WTC11 (cell line): ENCODE measurements at regions not wholly inside any gene's neighbourhood (a gene's known extent, or its start where the extent isn't known, plus 50 kb on each side); places are given as distances from the start of the nearest gene placed in this dataset.

Experiments used
- ATAC-seq: fragments of 200-7000 bp; cut with Tn5 transposase; 2 replicates; pipeline ENCODE4 v1.10.0; 2021; ENCODE audit warnings: mild to moderate bottlenecking, moderate library complexity
- CTCF ChIA-PET: fragments of 300-600 bp; sonication (Branson Sonifier 250); formaldehyde crosslinking; loops from one replicate; lab custom pipeline; 2021; ENCODE audit warnings: antibody characterized with exemption; lab: Charles Lee
- POLR2A ChIA-PET: fragments of 350-600 bp; sonication (Branson Sonifier 250); formaldehyde crosslinking; loops from one replicate; lab custom pipeline; 2021; ENCODE audit warnings: antibody characterized with exemption; lab: Charles Lee
- DNase-seq: peaks from one replicate; pipeline ENCODE4 v3.0.0; 2021; ENCODE audit warnings: low spot score
- H3K27ac Mint-ChIP-seq: 2 replicates; pipeline ENCODE4 v1.8.0; 2021; ENCODE audit warnings: mixed read lengths
- H3K27me3 Mint-ChIP-seq: 2 replicates; pipeline ENCODE4 v1.8.0; 2021; ENCODE audit warnings: low read depth, mild to moderate bottlenecking, moderate library complexity, mixed read lengths
- H3K36me3 Mint-ChIP-seq: 2 replicates; pipeline ENCODE4 v1.8.0; 2021; ENCODE audit warnings: mixed read lengths
- H3K4me1 Mint-ChIP-seq: 2 replicates; pipeline ENCODE4 v1.8.0; 2022; ENCODE audit warnings: mixed read lengths
- H3K4me3 Mint-ChIP-seq: 2 replicates; pipeline ENCODE4 v1.8.0; 2021; ENCODE audit warnings: mild to moderate bottlenecking, moderate library complexity, mixed read lengths
- H3K9me3 Mint-ChIP-seq: 2 replicates; pipeline ENCODE4 v1.8.0; 2021; ENCODE audit warnings: mixed read lengths
- ARID4B ChIP-seq: sonication (generic); formaldehyde crosslinking; IDR thresholded peaks from 2 replicates; pipeline ENCODE4 v1.8.0; 2023; ENCODE audit warnings: missing genetic modification reagents, mild to moderate bottlenecking, borderline replicate concordance
- CBFB ChIP-seq: sonication (generic); formaldehyde crosslinking; IDR thresholded peaks from 2 replicates; pipeline ENCODE4 v1.8.1; 2022; ENCODE audit warnings: mild to moderate bottlenecking, low read depth, missing genetic modification reagents
- ERG ChIP-seq: fragments of 250-450 bp; sonication (Bioruptor Pico); IDR thresholded peaks from 2 replicates; pipeline ENCODE4 v1.8.0; 2021; ENCODE audit warnings: mild to moderate bottlenecking
- ESRRA ChIP-seq: sonication (generic); formaldehyde crosslinking; IDR thresholded peaks from 2 replicates; pipeline ENCODE4 v1.8.1; 2022; ENCODE audit warnings: mild to moderate bottlenecking, missing genetic modification reagents, borderline replicate concordance
- FOXP4 ChIP-seq: sonication (generic); formaldehyde crosslinking; IDR thresholded peaks from 2 replicates; pipeline ENCODE4 v1.8.0; 2022; ENCODE audit warnings: mild to moderate bottlenecking, missing genetic modification reagents
- GTF2I ChIP-seq: fragments of 250-450 bp; sonication (Bioruptor Pico); conservative IDR thresholded peaks from 2 replicates; pipeline ENCODE4 v1.4.0; 2021; ENCODE audit warnings: mild to moderate bottlenecking
- NFE2L1 ChIP-seq: sonication (generic); formaldehyde crosslinking; IDR thresholded peaks from 2 replicates; pipeline ENCODE4 v1.8.1; 2023; ENCODE audit warnings: missing genetic modification reagents
- PREB ChIP-seq: sonication (generic); formaldehyde crosslinking; IDR thresholded peaks from 2 replicates; pipeline ENCODE4 v1.8.1; 2022; ENCODE audit warnings: mild to moderate bottlenecking, missing genetic modification reagents, moderate library complexity, borderline replicate concordance
- RELA ChIP-seq: sonication (generic); formaldehyde crosslinking; IDR thresholded peaks from 2 replicates; pipeline ENCODE4 v1.8.1; 2022; ENCODE audit warnings: missing genetic modification reagents, mild to moderate bottlenecking, borderline replicate concordance
- TP53 ChIP-seq: sonication (generic); formaldehyde crosslinking; IDR thresholded peaks from 2 replicates; pipeline ENCODE4 v1.8.1; 2023; ENCODE audit warnings: mild to moderate bottlenecking, missing genetic modification reagents
- ZNF532 ChIP-seq: fragments of 250-450 bp; sonication (Bioruptor Pico); IDR thresholded peaks from 2 replicates; pipeline ENCODE4 v1.9.0; 2021; ENCODE audit warnings: mild to moderate bottlenecking, borderline replicate concordance
- ZNF671 ChIP-seq: fragments of 250-450 bp; sonication (Bioruptor Pico); IDR thresholded peaks from 2 replicates; pipeline ENCODE4 v1.8.0; 2021; ENCODE audit warnings: mild to moderate bottlenecking

GRCh38 chr6:166758136-166758704 is 131.2 kb upstream of the RPS6KA2 start:
- Mint-ChIP-seq H3K4me3 (no peak overlapping the region), H3K9me3 (no peaks in the 10 kb centered on the region), H3K27ac (no peak overlapping the region), H3K36me3 (no peaks in the 10 kb centered on the region), H3K4me1 (peaks cover 39% of the 10 kb centered on the region), H3K27me3 (no peaks in the 10 kb centered on the region; the same call in 1 of the 2 replicates)
- ATAC-seq (no peak), DNase-seq (no peak)
- no peak for TF ChIP-seq GTF2I (CRISPR knock-in tag)
- no peak for TF ChIP-seq CBFB
- no peak for TF ChIP-seq FOXP4 (CRISPR knock-in tag)
- no peak for TF ChIP-seq ZNF671 (CRISPR knock-in tag)
- TF ChIP-seq ESRRA (CRISPR knock-in tag), result no peak
- no peak for TF ChIP-seq PREB (CRISPR knock-in tag)
- no peak for TF ChIP-seq TP53
- TF ChIP-seq RELA (CRISPR knock-in tag), result no peak
- TF ChIP-seq ZNF532 (CRISPR knock-in tag), result no peak
- TF ChIP-seq ERG (CRISPR knock-in tag), result no peak
- no peak for TF ChIP-seq NFE2L1 (CRISPR knock-in tag)
- no peak for TF ChIP-seq ARID4B
- POLR2A ChIA-PET, result interaction anchor here (0.6 kb wide), 1 partner anchor 11 kb away, joined by 3 read pairs; no protein-coding TSS in a partner anchor
- CTCF ChIA-PET, result interaction anchor here (1.0 to 3.7 kb wide), 3 partner anchors 14 to 45 kb away, joined by 3 to 22 read pairs (median 7); no protein-coding TSS in a partner anchor
